SW 1271 (cell line): ENCODE measurements at regions not wholly inside any gene's neighbourhood (a gene's known extent, or its start where the extent isn't known, plus 50 kb on each side); places are given as distances from the start of the nearest gene placed in this dataset.

Experiments used
- DNase-seq, 2 experiments: peaks; one replicate each; lab custom pipeline; 2025; lab: John Stamatoyannopoulos, UW

DNA sequence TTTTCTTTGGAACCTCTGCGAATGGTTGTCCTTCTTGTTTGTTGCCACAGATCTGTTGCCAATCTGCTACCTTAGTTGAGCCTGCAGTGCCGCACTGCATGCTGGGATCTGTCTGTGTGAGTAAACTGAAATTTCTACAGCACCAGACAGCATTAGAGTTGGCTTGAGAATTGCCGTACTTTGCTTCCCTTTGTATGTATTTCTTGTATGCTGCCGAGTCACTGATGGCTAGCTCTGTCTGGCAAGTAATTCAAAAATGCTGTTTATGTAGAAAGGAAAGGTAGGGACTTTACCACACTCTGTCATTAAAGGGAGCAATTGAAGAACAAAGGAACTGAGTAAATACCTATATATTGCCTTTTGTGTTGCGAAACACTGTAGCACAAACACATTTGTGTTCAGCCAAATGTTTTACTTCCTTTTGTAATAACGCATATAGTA lies 857.4 kb downstream of the USP25 start:
- no peak for DNase-seq

DNA sequence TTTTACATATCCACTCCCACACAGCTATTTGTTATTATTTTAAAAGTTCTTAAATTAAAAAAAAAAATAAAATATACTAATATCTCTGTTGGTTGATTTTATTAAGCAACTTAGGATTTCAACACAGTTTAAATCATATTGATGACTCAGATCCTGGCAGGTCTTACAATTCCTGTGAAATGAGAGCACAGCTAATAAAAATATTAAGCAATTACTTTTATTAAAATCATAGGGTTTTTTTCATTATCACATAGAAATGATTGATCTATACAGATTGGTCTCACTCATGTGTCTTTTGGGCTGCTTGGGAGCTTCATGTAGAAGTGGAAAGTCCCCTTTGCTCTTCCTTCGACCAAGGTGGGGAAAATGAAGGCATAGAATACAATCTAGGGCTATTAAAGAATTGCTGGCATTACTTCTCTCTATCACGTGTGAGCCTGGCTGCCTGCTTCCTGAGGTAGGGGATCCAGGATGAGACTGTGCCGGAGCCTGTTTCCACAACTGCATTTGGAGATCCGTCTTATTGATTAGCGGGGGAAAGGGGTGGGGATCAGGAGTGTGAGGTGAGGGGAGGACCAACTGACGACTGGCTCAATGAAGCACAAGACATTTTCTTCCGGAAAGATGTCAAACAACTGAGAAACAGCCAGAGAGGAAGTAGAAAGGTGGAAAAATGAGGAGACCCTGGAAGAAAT lies 858.0 kb downstream of the USP25 start:
- no peak for DNase-seq

- DNase-seq: no peak
Observed at GRCh38 chr21:16588433-16588860, 858.7 kb downstream of the USP25 start.

- no peak for DNase-seq
Observed at GRCh38 chr21:16589006-16589898, 859.5 kb downstream of the USP25 start.

DNA sequence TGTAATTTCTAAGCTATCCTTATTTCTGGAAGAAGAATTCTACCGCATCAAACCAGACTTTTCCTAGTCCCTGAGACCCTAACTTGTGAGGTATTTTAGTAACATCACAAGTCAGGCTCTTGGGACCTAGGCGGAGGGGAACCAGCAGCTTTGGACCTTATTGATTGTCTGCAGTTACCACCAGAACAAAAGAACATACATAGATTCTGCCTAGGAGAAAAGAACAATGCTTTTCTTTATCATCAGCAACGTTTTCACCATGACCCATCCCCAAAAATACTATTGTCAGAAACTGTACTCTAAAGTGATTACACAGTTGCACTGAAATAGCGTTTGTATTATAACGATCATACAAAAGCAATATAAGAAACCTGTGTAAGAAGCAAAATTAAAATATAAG lies 860.4 kb downstream of the USP25 start:
- no peak for DNase-seq

- no peak for DNase-seq
Observed at GRCh38 chr21:16590641-16591292, 861.0 kb downstream of the USP25 start.

- no peak for DNase-seq
Observed at GRCh38 chr21:16592381-16592780, 862.6 kb downstream of the USP25 start.

DNA sequence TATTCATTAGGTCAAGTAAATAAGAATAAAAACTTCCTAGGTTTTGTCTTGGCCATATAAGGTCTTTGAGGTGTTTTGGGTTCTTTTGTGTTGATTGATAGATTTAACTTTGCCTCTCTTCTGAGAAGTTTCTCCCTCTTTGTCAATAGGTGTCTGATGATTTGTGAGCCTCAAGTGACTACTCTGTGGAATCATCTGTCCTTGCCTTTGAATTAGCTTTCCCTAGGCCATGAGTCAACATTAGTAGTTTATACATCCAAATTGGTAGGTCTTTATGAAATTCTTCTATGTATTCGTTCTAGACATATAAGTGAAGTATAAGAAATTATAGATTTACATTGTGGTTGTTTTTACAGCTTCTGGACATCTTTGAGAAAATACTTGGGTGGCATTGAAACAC lies 864.4 kb downstream of the USP25 start:
- no peak for DNase-seq

- no peak for DNase-seq
Observed at GRCh38 chr21:16596369-16596768, 866.6 kb downstream of the USP25 start.

DNA sequence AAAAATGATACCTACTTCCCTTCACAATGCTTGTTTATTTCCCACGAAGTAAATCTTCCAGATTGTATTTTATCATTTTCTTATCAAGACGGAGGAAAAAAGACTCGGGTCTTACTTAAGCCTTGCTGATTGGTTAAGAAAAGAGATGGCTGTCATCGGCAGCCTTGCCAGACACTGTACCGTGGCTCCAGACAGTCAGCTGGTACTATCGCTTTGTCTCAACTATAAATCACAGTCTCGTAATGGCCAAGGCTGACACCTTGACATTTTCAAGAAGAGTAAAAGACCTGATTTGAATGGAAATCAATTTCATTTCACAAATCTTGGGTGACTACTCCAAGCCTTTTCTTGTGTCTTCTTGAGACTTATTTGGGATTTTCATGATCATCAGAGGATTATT lies 868.0 kb downstream of the USP25 start:
- DNase-seq: no peak

DNA sequence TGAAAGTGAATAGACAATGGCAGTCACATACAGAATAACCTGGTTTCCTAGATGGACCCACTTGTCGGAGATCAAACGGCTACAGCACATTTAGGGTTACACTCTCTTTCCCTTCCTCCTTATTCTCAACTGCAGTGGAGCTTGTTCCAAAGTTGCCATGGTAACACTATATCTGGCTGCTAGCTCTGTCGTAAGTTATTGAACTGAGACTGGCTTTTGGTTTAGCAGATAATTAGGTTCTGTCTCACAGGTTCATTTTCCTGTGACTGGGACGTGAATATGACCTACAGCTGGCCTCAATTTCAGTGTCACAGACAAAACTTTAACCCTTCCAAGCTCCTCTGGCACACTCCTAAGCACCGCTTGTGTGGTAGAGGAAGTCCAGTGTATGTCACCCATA lies 875.8 kb downstream of the USP25 start:
- no peak for DNase-seq

DNA sequence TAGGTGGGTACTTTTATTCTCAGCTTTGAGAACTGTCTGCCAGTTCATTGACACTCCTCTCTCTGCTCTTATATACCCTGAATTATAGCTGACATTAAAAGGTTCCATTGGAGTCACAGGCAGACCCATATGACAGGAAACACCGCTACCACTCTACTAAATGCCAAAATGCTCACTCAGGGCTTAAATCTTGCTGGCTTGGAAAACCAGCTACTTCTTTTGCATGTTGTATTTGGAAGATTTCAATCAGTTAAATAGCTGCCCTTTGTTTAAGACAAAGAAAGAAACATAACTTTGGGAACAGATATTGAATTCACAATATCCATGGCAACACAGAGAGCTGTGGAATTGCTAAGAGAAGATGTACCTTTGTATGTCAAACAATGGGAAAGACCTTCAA lies 876.5 kb downstream of the USP25 start:
- DNase-seq: no peak

GRCh38 chr21:16608209-16608830 lies 878.5 kb downstream of the USP25 start:
- DNase-seq: no peak

DNA sequence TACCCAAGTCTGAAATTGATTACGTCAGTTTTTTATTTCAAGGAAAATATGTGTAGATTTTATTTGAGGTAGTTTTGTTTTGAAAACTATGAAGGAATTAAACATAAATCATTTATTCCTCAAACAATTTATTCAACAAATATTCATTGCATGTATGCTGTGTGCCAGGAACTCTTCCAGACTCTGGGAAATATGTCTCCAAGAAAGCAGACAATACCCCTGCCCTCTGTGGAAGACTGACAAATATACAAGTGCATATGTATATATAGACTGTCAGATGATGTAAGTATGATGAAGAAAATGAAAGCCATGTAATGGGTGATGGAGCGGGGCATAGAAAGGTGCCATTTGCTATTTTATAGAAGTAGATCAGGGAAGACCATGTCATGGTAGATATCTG lies 889.5 kb downstream of the USP25 start:
- no peak for DNase-seq

GRCh38 chr21:16620786-16621320 lies 891.1 kb downstream of the USP25 start:
- DNase-seq: no peak

DNA sequence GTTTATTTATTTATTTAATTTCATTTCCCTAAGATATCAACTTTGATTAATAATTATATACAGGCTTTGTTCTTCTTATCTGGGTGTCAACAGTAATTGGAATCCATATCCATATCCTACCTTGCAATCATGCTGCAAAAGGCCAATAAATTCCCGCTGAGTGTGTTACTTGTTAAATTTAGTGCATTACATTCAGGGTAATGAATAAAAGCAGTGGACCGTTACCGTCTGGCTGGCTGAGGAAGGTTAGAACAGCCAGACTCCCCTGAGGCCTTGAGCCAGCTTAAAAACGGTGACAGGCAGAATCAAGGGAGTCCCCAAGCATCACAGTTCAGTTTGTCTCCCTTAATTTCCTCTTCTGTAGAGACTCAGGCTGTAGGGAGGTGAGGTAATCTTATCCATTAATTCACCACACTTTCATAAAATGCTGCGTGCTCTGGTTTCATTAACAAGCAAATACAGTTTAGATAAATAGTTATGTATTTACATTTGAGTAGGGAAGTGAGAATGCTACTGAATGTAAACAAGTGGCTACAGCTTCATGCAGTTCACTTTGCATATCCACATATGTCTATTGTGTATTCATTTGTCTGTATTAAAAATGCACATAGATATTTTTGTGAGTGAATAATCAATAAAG lies 888.2 kb upstream of the CXADR start:
- no peak for DNase-seq

GRCh38 chr21:16625491-16625890 lies 887.4 kb upstream of the CXADR start:
- no peak for DNase-seq

DNA sequence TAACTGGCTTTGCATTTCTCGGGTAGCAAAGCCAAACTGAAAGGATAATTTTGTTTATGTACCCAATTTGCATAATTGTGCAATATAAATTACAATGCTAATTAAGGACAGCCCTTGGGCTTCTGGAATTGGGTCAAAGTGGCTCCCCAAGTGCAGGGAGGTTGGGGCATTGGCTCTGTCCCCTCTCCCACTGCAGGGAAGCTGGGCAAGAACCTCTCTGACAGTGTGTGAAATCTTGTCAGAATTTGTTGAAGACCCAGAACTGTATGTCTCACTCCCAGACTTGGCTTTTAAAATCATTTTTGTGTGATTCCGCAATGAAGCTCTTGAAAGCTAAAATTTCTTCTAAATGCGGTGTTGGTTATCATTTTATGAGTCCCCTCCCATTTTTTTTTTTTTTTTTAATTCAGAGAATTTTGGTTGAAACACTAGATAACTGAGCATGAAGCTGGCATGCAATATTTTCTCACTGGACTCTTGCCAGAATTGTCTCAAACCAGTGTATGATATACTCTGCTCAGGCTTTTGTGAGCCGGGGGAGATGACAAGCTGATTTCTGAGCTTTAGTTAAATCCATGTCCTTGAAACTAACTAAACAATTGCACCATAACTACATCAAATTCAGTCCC lies 878.9 kb upstream of the CXADR start:
- DNase-seq: no peak

GRCh38 chr21:16634515-16634914 lies 878.3 kb upstream of the CXADR start:
- DNase-seq: no peak

DNA sequence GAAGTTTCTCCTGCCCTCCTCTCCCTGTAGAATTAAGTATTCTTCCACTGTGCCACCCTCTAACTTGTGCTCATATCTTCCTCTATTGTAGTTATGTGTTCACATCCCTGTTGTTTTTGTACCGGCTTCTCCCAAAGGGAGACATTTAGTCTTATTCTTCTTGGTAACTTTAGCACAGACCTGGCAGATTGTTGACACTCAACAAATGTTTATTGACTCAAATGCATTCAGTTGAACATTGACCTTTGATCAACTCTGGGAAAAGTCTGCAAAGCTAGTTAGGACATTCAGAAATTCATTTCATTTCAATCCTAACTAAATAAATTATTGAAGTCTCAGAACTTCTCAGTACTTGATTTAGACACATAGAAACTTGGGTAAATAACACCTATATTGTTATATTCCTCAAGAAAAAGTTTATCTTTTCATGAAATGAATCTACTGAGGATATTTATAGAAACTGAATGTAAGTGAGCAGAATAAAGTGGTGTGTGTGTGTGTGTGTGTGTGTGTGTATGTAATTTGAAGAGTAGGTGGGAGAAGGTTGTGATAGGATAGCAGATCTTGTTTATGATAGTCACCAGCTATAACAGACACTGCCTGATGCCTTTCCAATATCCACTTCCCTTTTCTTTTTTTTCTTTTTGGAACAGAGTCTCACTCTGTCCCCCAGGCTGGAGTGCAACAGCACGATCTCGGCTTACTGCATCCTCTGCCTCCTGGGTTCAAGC lies 872.4 kb upstream of the CXADR start:
- no peak for DNase-seq
